ENCODE measurements at regions not wholly inside any gene's neighbourhood (a gene's known extent, or its start where the extent isn't known, plus 50 kb on each side); places are given as distances from the start of the nearest gene placed in this dataset.
"Not testable (repeated sequence)": the region's sequence is repeated elsewhere in the genome, so short reads cannot be mapped to it uniquely, and the experiment has no call there.

DNA sequence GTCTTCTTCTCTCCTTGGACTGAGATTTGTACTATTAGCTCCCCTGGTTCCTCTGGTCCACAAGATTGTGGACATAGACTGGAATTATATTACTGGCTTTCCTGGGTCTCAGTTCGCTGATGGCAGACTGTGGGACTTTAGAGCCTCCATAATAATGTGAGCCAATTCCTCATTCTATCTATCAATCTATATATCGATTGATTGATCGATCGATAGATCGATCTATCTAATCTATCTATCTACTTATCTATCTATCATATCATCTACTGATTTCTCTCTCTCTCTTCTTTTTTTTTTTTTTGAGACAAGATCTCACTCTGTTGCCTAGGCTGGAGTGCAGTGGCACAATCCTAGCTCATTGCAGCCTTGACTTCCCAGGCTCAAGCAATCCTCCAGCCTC, 51.5 kb upstream of the DDR1 start:
- no peak for DNase-seq (ENCODE audit: low read depth in 3 of 3)

DNA sequence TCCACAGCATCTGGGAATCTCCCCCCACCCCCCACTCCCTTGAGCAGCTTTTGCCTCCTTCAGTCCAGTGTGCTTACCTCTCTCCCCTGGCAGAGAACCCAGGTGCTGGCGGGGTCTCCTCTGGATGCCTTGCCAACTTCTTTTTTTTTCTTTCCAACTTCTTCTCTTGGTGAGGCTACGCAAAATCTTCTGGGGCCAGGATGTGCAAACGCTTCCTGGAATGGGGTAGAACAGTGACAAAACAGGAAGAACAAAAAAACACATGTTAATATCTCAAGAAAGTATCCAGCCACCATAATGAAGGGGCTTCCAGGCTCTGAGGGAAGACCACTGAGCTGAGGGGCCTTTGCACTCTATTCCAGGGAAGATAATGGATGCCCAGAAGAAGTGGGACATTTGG, 53.9 kb upstream of the DDR1 start:
- DNase-seq (ENCODE audit: low read depth in 3 of 3): no peak

DNA sequence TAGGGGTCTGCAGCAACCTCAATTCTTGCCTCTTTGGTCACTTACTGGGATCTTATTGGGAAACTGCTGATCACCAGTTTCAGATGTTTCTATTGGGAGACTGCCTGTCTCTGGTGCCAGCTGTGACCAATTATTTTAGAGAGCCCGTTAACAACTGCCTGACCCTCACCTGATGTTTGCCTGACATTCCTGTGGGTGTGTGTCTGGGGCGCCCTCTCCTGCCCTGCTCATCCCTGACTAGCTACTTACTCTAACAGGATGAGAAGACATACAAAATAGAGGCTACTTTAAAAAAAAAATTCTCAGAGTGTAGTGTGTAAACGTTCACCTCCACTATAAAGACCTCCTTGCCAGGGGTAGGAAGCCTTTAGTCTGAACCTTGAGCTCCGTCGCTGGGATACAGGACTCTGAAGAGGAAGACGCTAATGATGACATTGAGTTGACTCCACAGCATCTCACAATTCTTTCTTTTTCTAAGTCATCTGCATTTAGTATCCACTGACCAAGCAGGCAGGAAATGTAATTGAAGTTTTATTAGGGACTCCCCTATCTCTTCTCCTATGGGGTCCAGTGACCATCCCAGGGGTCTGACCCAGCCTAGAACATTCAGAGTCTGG, 54.6 kb upstream of the DDR1 start:
- DNase-seq (ENCODE audit: low read depth in 3 of 3): no peak

DNA sequence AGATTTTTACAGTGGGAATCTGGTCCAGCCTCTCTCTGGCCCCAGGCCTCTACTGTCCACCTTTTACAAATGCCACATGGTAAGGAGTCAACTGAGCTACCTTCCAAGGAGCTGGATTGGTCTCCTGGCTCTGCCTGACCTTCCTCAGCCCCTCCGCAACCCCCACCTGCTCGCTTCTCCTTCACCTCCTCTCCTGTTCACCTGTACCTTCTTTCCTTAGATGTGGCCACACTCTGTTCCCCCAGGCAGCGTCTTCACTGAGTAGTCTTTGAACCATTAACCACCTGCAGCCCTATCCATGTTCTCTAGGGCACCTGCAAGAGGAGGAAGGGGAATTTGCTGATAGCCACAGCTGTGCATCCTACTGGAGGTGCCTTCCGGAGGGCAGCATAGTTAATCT, 55.3 kb upstream of the DDR1 start:
- no peak for DNase-seq (ENCODE audit: low read depth in 3 of 3)

DNA sequence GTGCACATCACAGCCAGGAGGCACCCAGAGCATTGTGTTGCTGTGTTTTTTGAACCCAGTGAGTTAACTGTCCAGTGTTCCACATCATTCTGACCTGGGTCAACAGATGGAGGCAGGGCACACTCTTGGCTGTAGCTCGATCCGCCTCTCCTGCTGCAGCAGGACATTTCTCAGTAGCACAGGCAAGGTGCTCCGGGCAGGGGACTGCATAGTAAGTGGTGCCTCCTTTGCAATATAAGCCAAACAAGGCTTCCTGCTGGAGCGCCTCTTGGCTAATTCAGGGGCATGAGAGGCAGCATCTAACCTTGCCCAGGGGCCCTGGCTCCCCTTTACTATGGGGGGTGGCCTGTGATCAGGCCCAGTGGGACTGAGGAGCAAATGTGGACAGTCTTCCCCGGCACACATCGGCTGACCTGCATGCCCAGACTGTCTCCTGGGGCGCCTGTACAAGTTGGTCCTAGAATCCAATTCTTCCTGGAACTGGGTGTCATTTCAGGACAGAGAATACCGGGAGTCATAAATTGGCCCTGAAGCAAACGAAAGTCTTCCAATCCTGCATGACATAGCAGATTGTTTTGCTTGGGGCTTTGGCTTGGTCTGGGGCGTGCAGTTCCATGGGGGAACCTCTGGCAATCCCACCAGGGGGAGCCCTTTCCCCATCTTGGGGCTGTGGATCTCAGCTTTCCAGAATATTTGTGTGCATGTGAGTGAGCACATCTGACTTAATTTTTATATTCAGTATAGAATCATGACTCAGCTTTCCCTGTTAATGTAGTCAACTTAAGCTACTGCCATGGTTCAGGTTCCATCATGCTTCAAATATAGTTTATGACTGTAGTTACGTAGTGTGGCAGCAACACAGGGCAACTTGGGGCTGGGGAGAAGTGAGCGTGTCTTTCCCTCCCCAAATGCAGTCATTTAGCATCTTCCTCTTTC, 56.0 kb upstream of the DDR1 start:
- DNase-seq (ENCODE audit: low read depth in 3 of 3): peak; percentile 75 to 87 (median 77)

DNA sequence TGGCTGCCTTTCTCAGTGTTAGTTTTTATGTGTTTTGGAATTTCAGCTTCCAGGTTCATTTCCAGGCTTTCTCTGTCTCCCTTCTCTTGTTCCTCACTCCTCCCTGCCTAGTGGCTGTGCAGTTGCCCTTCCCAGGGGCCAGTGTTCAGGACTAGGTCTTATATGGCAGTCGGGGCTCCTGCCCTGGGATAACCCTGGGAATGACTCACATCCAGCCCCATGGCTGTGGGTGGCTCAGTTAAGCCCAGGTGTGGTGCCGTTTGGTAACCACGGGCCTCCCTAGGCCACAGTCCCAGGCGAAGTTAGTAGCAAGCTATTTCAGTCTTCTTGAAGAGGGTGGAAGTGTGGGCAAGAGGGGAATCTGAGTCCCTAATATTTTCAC, 57.4 kb upstream of the DDR1 start:
- peak in 1 of 3 experiments; percentile 51 for DNase-seq (ENCODE audit: low read depth in 3 of 3)

DNA sequence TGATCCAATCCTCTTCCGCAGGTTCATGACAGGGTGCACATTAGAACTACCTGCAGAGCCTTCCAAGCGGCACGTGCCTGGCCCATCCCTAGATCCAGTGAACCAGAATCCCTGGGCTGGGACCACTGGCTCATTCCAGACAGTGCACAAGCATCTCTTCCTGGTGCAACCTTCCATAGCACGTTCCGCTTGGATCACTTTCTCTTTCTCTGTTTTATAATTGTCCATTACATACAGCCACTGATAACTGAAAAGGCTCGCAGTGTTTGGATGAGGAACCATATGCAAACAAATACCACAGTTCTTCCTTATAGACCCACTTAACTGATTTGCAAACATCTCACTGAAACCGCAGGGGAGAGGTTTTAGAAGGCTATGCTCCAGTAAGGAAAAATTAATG, 59.6 kb upstream of the DDR1 start:
- no peak for DNase-seq (ENCODE audit: low read depth in 3 of 3)

DNA sequence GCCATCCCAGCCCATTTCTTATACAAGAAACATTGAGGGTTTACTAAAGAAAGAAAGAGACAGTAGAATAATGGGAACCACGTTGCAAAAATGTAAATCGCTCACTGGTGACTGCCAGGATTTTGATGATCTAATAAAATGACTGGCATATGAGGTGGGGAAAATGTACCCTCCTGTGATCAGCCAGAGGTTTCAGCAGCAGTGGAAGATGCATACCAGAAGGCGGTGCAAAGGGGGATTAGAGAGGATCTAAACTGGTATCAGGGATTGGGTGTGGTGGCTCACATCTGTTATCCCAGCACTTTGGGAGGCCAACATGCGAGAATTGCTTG, 60.8 kb upstream of the DDR1 start:
- DNase-seq (ENCODE audit: low read depth in 3 of 3): no peak

DNA sequence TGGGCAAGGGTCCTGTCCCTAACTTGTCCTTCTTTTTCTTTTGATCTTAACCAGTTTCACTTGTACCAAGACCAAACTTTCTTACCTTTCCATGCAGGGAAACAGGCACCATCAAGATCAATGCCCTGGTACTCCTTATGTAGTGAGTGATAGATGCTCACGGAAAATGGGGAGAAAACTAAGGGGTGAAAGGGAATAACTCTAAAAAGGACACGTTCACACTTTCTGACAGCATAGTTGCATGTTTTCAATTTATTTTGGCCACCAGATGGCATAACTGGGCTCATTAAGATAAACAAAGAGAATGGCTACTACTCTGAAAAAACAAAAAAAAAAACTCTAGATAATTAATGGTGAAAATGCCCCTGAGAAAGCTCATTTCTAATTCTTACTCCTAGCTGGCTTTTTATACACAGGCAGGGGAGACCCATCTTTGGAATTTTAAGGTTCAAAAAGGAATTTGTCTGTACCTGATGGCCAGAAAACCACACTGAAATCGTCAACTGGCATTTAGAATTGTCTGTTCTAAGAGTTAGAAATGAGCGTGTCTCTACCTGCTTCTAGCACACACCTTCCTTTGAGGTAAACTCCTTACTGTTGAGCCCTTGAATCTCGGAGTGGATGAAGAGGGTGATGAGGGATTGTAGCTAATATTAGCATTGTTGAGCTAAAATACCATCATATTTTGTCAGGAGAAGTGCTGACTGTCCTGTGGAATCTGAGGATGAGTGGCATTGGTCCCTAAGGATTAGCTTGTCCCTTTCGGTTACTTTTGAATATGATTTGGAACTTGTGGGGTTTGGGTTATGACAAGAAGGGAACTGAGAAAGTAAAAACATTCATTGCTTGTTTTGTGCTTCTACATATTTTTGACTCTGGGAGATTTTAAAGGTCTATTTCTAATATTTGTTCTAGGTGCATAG, 62.2 kb upstream of the DDR1 start:
- no peak for DNase-seq (ENCODE audit: low read depth in 3 of 3)

DNA sequence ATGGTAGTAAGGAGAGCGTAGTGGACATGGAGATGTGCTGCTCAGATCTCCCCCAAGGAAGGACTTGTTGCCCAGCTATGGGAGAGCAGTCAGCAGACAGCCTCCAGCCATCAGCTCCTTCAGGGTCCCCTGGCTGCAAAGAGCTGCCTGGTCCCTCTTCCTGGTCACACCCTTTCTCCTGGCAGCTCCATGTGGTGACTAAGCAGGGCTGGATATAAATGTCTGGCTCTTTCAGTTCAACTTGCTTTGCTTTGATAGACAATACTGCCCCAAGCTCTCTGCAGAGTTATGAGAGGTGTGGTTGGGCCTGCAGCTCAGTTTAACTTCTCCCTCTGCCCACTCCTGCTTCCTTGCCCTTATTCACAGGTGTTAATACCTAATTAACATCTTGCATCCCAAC, 64.1 kb upstream of the DDR1 start:
- no peak for DNase-seq (ENCODE audit: low read depth in 3 of 3)

DNA sequence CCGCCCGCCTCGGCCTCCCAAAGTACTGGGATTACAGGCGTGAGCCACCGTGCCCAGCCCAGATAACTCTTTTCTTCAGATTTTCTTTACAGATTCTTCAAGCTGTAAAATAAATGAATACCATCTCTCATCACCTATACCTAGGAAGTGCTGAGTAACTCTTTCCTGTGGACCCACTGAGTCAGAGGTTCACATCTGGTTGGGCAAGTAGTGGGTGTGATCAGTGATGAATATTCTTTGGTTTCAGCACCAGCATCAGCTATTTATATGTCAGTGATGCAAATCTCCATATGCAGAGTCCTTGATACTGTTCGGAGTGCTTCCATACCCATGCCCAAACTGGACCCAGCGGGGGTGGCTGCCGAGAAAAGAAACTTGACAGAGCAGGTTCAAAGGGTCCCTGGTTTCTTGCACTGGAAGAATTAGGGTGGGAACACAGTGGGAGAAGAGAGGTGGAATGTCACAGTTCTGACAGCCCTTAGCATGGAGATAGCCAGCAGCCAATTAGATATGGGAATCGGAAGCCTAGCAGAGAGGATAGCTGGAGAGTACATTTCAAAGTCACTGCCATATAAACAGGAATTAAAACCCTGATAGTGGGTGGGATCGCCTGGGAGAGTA, 64.9 kb upstream of the DDR1 start:
- DNase-seq (ENCODE audit: low read depth in 3 of 3): peak; percentile 51 to 71 (median 63)

DNA sequence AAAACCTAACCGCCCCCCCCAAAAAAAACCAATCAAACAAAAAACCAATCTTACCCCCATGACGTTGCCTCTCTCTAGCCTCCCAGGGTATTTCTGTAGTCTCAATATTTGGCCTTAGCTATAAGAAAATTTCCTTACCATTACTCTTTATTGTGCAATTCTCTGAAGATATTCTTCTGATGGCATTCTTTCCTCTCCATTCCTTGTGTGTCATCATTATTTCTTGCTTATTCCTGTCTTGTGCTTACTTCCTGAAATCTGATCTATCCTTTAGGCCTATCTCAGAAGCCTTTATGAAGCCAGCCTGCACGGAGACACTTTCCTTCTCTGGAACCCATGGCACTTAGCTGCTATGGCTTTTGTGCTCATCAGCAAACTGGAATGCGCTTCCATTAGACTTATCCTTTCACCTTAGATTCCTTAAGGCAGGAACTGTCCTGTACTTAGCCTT, 65.9 kb upstream of the DDR1 start:
- DNase-seq (ENCODE audit: low read depth in 3 of 3): no peak

DNA sequence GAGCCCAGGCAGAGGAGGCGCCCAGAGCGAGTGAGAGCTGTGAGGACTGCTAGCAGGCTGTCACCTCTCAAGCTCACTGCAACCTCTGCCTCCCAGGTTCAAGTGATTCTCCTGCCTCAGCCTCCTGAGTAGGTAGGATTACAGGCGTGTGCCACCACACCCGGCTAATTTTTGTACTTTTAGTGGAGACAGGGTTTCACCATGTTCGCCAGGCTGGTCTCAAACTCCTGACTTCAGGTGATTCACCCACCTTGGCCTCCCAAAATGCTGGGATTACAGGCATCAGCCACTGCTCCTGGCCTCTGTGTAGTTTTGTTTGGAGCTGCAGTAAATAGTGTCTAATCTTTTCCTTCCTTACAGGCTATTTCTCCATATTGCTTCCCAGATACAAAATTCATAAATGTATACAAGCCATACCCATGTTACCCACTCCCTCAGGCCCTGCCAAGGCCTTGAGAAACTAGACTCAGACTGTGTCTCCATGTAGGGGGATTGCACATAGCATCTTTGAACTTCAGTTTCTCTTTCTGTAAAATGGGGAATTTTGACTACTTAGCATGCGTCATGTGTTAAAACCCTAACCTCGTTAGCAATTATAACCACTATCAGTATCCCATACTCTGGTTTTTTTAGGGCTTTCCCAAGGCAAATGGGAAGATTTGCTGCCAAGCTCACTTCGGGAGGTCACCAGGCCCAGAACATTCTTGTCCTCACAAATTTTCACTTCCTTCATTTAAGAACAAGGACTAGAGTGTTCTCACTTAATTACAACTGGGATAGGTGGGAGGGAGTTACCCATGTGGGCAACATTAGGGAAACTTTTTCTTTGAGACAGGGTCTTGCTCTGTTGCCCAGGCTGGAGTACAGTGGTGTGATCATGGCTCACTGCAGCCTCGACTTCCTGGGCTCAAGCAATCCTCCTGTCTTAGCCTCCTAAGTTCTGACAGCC, 67.3 kb upstream of the DDR1 start:
- no peak for DNase-seq (ENCODE audit: low read depth in 3 of 3)

DNA sequence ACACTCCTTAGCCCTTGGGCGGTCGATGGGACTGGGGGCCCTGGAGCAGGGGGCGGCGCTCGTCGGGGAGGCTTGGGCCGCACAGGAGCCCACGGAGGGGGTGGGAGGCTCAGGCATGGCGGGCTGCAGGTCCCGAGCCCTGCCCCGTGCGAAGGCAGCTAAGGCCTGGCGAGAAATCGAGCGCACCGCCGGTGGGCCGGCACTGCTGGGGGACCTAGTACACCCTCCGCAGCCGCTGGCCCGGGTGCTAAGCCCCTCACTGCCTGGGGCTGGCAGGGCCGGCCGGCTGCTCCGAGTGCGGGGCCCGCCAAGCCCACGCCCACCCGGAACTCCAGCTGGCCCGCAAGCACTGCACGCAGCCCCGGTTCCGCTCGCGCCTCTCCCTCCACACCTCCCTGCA, 68.0 kb upstream of the DDR1 start:
- DNase-seq (ENCODE audit: low read depth in 3 of 3): not testable (repeated sequence)

DNA sequence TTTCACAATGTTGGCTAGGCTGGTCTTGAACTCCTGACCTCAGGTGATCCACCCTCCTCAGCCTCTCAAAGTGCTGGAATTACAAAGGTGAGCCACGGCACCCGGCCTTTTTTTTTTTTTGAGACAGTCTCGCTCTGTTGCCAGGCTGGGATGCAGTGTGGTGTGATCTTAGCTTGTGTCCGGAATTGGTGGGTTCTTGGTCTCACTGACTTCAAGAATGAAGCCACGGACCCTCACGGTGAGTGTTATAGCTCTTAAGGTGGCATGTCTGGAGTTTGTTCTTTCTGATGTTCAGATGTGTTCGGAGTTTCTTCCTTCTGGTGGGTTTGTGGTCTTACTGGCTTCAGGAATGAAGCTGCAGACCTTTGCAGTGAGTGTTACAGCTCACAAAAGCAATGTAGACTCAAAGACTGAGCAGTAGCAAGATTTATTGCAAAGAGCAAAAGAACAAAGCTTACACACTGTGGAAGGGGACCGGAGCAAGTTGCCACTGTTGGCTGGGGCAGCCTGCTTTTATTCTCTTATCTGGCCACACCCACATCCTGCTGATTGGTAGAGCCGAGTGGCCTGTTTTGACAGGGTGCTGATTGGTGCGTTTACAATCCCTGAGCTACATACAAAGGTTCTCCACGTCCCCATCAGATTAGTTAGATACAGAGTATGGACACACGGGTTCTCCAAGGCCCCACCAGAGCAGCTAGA, 69.1 kb upstream of the DDR1 start:
- DNase-seq (ENCODE audit: low read depth in 3 of 3): peak in 1 of 3 experiments; percentile 52

DNA sequence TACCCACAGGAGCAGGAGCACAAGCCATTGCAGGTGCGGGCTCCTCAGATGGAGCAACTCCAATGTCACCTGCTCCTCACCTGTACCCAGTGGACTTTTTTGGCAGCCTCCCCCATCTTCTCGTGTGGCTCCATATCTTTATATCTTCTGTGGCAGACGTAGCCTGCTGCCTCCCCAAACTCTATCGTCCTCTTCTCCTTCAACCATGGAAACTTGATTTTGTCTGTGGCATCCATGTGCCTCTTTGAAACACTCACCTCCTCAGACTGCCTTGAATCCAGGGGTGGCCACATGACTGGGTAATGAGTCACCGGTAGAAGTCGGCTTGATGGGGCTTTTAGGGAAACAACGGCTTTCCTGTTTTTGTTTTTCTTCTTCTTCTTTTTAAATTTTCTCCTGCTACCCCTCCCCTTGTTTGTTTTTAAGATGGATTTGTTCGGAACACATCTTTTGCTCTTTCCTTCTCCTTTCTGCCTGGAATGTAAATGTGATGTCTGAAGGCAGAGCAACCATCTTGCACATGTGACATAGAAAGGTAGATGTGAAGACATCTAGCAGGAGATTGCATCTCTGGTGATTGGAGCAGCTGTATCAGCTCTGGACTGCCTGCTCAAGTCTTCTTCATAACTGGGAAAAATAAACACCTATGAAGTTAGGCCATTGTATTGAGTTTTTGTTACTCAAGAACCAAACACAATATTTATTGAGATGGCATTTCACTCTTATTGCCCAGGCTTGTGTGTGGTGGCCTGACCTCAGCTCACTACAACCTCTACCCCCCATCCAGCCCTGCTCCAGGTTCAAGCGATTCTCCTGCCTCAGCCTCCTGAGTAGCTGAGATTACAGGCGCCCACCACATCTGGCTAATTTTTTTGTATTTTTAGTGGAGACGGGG, 69.9 kb upstream of the DDR1 start:
- DNase-seq (ENCODE audit: low read depth in 3 of 3): peak in 2 of 3 experiments; percentile 60 to 63

DNA sequence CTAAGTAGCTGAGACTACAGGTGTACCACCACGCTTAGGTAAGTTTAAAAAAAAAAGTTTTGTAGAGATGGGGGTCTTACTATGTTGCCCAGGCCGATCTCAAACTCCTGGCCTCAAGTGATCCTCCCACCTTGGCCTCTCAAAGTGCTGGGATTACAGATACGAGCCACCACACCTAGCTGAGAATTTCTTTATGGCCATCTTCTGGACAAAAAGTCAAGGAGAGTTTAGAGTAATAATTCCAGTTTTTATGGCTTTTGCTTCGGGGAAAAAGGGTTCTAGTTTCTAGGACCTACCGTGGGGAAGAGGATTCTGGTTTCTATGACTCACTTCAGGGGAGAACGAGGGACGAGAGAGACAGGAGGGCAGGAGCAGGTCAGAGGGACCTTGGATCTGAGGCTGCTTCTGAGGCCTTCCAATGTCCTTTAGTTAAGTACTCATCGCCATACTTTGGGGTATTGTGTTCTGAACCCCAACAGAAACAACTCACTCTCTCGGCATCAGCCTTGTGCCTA, 69.3 kb upstream of the IER3 start:
- DNase-seq (ENCODE audit: low read depth in 3 of 3): no peak

DNA sequence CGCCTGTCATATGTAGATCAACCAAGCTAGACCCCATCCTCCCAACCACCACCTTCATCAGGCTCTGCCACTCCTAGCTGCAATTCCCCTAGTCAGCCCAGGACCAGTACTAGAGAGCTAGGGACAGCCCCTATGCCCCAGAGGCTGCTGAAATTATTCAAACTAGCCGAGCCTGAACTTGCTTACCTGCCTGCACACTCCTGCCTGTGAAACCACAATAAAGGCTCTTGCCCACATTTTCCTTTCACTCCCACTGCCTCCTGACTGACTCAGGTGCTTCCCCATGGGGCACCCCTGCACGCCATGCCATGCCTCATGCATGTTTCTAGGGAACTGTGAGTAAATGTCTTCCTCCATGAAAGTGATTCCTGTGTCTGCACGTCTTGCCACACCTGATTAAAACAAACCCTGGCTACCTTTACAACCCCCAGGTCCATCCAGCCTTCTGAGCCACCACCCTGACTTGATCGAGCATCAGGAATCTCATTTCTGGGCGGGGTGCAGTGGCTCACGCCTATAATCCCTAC, 66.5 kb upstream of the IER3 start:
- DNase-seq (ENCODE audit: low read depth in 3 of 3): peak; percentile 74 to 85 (median 84)
